Activated T-helper 1 cell treated with anti-CD3 and anti-CD28 coated beads, Interleukin-12 subunit alpha, Interleukin-12 subunit beta, Interleukin-2, Interleukin-4 antibody, amounts not matched to agents 30 ng/mL and 10 ng/mL and 1 ng/mL, durations not matched to agents 14 hours and 24 hours and 36 hours (primary cell): ENCODE measurements at regions not wholly inside any gene's neighbourhood (a gene's known extent, or its start where the extent isn't known, plus 50 kb on each side); places are given as distances from the start of the nearest gene placed in this dataset.

Experiments
- DNase-seq: peaks from one replicate; pipeline ENCODE4 v3.0.0; 2021; ENCODE audit warnings: low spot score
- H3K27ac Mint-ChIP-seq: one replicate; pipeline ENCODE4 v1.8.0; 2021; ENCODE audit warnings: mild to moderate bottlenecking, mixed read lengths
- H3K27me3 Mint-ChIP-seq: one replicate; pipeline ENCODE4 v1.8.0; 2022; ENCODE audit warnings: mild to moderate bottlenecking, moderate library complexity, mixed read lengths; ENCODE audit not compliant: insufficient read depth
- H3K36me3 Mint-ChIP-seq: one replicate; pipeline ENCODE4 v1.8.0; 2021; ENCODE audit warnings: low read depth, mixed read lengths
- H3K4me1 Mint-ChIP-seq: one replicate; pipeline ENCODE4 v1.8.0; 2021; ENCODE audit warnings: low read depth, mixed read lengths
- H3K4me3 Mint-ChIP-seq: one replicate; pipeline ENCODE4 v1.8.0; 2021; ENCODE audit warnings: mild to moderate bottlenecking, moderate library complexity, mixed read lengths
- H3K9me3 Mint-ChIP-seq: one replicate; pipeline ENCODE4 v1.8.0; 2021; ENCODE audit warnings: mixed read lengths
- intact Hi-C: fragments of 100-400 bp; cut with micrococcal nuclease; formaldehyde crosslinking; loops from one replicate; pipeline ENCODE4 v1.15.1; 2024

DNA sequence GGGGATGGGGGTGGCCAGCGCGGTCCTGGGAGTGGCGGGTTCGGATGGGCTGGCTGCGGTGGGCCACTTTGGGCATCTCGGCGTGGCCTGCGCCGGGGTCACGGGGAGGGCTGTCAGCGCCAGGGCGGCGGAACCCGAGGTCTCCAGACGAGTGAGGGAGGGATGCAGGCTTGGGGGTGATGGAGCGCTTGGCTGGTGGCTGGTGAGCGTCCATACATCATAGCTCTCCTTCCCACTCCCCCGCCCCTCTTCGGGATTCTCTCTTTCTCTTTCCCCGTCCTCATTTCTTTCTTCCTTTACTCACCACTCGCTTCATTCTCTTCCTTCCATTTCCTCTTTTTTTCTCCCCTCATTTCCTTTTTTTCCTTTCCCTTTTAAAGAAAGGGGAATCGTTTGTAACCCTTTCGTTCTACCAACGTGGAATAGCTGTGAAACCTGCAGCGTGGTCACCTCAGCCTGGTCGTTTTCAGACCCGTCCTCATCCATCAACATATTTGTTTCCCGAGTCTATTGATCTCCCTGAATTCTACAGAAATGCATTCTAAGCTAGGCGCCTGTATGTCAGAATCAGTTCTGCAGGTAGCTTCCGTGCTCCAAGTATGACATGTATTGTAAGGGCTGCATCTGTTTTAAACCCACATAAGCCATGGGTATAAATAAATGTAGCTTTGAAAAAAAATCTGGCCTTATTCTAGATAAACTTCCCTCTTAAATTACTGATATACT, 260.3 kb upstream of the E2F7 start:
- no peak for DNase-seq
- Mint-ChIP-seq H3K9me3 (no peaks in the 10 kb centered on the region), H3K27me3 (peaks cover 46% of the 10 kb centered on the region), H3K27ac (no peak overlapping the region), H3K4me1 (peaks cover 6% of the 10 kb centered on the region), H3K36me3 (peaks cover 3% of the 10 kb centered on the region), H3K4me3 (peak overlapping the region; percentile 59)
- intact Hi-C loops, result no loop called here

- Mint-ChIP-seq H3K27me3 (peaks cover 46% of the 10 kb centered on the region), H3K4me1 (peaks cover 6% of the 10 kb centered on the region), H3K36me3 (peaks cover 3% of the 10 kb centered on the region), H3K27ac (no peak overlapping the region), H3K4me3 (peak overlapping the region; percentile 59), H3K9me3 (no peaks in the 10 kb centered on the region)
- DNase-seq, result peak; percentile 7
- intact Hi-C loops, result no loop called here
These were observed 259.5 kb upstream of the E2F7 start for GRCh38 chr12:77324763-77325468.

DNA sequence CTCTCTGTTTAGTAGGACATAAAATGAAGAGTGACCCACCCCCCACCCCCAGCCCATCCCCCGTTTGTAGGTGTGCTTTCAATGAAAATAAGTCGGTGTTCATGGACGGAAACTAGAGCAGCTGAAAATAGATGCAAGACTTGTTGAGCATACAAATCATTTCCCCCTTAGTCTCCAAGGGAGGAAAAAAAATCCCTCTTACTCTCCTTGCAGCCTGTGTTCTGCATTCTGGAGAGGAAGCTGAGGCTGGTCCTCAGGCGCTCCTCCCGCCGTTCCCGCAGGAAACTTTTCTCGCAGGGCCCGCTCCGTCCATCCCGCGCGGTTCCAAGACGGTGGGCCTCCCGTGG, 259.0 kb upstream of the E2F7 start:
- H3K27ac Mint-ChIP-seq, result no peak overlapping the region
- H3K9me3 Mint-ChIP-seq, result no peaks in the 10 kb centered on the region
- peaks cover 46% of the 10 kb centered on the region for H3K27me3 Mint-ChIP-seq
- no peak overlapping the region for H3K4me3 Mint-ChIP-seq
- peaks cover 3% of the 10 kb centered on the region for H3K36me3 Mint-ChIP-seq
- H3K4me1 Mint-ChIP-seq, result peaks cover 6% of the 10 kb centered on the region
- intact Hi-C loops, result no loop called here
- DNase-seq, result no peak

DNA sequence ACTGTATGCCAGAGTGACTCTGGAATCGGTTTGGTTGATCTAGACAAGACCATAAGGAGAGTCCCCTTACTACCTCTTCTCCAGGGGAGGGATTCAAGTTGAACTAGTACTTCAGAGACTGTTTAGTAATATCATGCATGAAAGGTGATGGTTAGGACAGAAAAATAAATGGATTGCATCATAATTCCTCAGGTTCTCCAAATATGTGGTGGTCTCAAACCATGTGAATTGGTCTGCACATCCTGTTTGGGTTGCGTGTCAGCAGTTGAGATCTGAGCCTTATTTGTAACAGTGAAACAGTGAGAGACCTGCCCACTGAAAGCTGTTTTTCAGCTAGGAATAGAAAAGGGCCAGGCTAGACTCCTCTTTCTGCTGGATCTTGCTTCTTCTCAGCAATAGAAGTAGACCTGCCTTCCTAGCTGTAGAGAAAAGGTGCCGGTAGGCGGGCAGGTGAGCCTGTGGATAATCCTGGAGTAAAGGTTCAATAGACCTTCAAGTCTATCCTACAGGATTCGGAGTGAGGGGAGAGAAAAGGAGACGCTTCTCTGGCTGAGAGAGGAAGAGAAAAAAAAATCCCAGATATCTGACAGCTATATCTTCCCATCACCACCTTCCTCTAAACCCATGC, 258.5 kb upstream of the E2F7 start:
- Mint-ChIP-seq H3K4me3 (no peak overlapping the region), H3K36me3 (peaks cover 3% of the 10 kb centered on the region), H3K9me3 (no peaks in the 10 kb centered on the region), H3K27me3 (peaks cover 45% of the 10 kb centered on the region), H3K27ac (no peak overlapping the region), H3K4me1 (peaks cover 6% of the 10 kb centered on the region)
- no peak for DNase-seq
- intact Hi-C loops, result no loop called here

GRCh38 chr12:77319166-77319565, 253.8 kb upstream of the E2F7 start:
- Mint-ChIP-seq H3K4me3 (no peak overlapping the region), H3K36me3 (no peaks in the 10 kb centered on the region), H3K27me3 (peaks cover 18% of the 10 kb centered on the region), H3K9me3 (no peaks in the 10 kb centered on the region), H3K27ac (no peak overlapping the region), H3K4me1 (no peaks in the 10 kb centered on the region)
- DNase-seq, result no peak
- intact Hi-C loops, result no loop called here

DNA sequence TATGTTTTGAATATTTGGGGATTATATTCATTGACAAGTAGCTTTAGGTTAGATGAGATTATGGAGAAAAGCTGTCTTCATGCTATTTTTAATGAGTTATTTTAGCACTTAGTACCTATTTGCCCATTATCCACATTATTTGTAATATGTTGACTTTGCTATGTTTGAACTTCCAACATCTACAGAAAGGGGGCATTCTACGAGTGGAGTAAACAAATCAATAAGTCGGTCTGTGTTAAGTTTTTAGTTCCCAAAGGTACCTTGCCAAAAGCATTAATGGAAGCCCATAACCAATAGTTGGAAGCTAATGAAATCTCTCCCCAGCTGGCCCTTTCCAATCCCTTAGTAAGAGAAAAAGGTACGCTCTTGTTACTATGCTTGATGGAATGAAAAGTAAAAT, 250.0 kb upstream of the E2F7 start:
- Mint-ChIP-seq H3K9me3 (no peaks in the 10 kb centered on the region), H3K27me3 (no peaks in the 10 kb centered on the region), H3K36me3 (no peaks in the 10 kb centered on the region), H3K4me1 (no peaks in the 10 kb centered on the region), H3K27ac (no peak overlapping the region), H3K4me3 (no peak overlapping the region)
- no peak for DNase-seq
- intact Hi-C loops, result no loop called here

- DNase-seq, result no peak
- intact Hi-C loops, result no loop called here
- no peaks in the 10 kb centered on the region for H3K27me3 Mint-ChIP-seq
- no peak overlapping the region for H3K4me3 Mint-ChIP-seq
- no peaks in the 10 kb centered on the region for H3K4me1 Mint-ChIP-seq
- no peak overlapping the region for H3K27ac Mint-ChIP-seq
- no peaks in the 10 kb centered on the region for H3K36me3 Mint-ChIP-seq
- no peaks in the 10 kb centered on the region for H3K9me3 Mint-ChIP-seq
These were observed 249.1 kb upstream of the E2F7 start for GRCh38 chr12:77314378-77315052.

- DNase-seq, result no peak
- Mint-ChIP-seq H3K4me3 (no peak overlapping the region), H3K9me3 (no peaks in the 10 kb centered on the region), H3K36me3 (no peaks in the 10 kb centered on the region), H3K27ac (no peak overlapping the region), H3K4me1 (no peaks in the 10 kb centered on the region), H3K27me3 (no peaks in the 10 kb centered on the region)
- intact Hi-C loops, result no loop called here
These were observed 242.7 kb upstream of the E2F7 start for GRCh38 chr12:77308056-77308455.

- no peak for DNase-seq
- Mint-ChIP-seq H3K4me1 (no peaks in the 10 kb centered on the region), H3K9me3 (peaks cover 3% of the 10 kb centered on the region), H3K27me3 (no peaks in the 10 kb centered on the region), H3K36me3 (no peaks in the 10 kb centered on the region), H3K27ac (no peak overlapping the region), H3K4me3 (no peak overlapping the region)
- intact Hi-C loops, result no loop called here
These were observed 235.4 kb upstream of the E2F7 start for GRCh38 chr12:77300811-77301210.

GRCh38 chr12:77299910-77300669, 234.7 kb upstream of the E2F7 start:
- intact Hi-C loops, result no loop called here
- no peak for DNase-seq
- Mint-ChIP-seq H3K9me3 (peaks cover 3% of the 10 kb centered on the region), H3K4me3 (no peak overlapping the region), H3K4me1 (no peaks in the 10 kb centered on the region), H3K27me3 (peaks cover 2% of the 10 kb centered on the region), H3K27ac (no peak overlapping the region), H3K36me3 (no peaks in the 10 kb centered on the region)

GRCh38 chr12:77299001-77299400, 233.6 kb upstream of the E2F7 start:
- DNase-seq, result no peak
- H3K36me3 Mint-ChIP-seq, result no peaks in the 10 kb centered on the region
- H3K4me1 Mint-ChIP-seq, result no peaks in the 10 kb centered on the region
- H3K27me3 Mint-ChIP-seq, result peaks cover 2% of the 10 kb centered on the region
- H3K9me3 Mint-ChIP-seq, result peaks cover 3% of the 10 kb centered on the region
- intact Hi-C loops, result no loop called here
- no peak overlapping the region for H3K27ac Mint-ChIP-seq
- H3K4me3 Mint-ChIP-seq, result no peak overlapping the region

GRCh38 chr12:77294016-77294415, 228.6 kb upstream of the E2F7 start:
- DNase-seq, result no peak
- H3K36me3 Mint-ChIP-seq, result no peaks in the 10 kb centered on the region
- peaks cover 3% of the 10 kb centered on the region for H3K9me3 Mint-ChIP-seq
- intact Hi-C loops, result no loop called here
- H3K27ac Mint-ChIP-seq, result no peak overlapping the region
- peaks cover 2% of the 10 kb centered on the region for H3K27me3 Mint-ChIP-seq
- no peak overlapping the region for H3K4me3 Mint-ChIP-seq
- H3K4me1 Mint-ChIP-seq, result no peaks in the 10 kb centered on the region
